Activated naive CD4-positive, alpha-beta T cell treated with anti-CD3 and anti-CD28 coated beads for 36 hours (primary cell): ENCODE measurements at regions not wholly inside any gene's neighbourhood (a gene's known extent, or its start where the extent isn't known, plus 50 kb on each side); places are given as distances from the start of the nearest gene placed in this dataset.
"Not testable (repeated sequence)": the region's sequence is repeated elsewhere in the genome, so short reads cannot be mapped to it uniquely, and the experiment has no call there.

Experiments
- CTCF ChIA-PET: fragments of 350-600 bp; sonication (Branson Sonifier 250); formaldehyde crosslinking; loops from one replicate; lab custom pipeline; 2021; ENCODE audit warnings: antibody characterized with exemption; lab: Charles Lee
- DNase-seq: peaks from one replicate; pipeline ENCODE4 v3.0.0-alpha.2; 2020
- H3K27ac Mint-ChIP-seq: one replicate; pipeline ENCODE4 v1.8.0; 2021; ENCODE audit warnings: mild to moderate bottlenecking, mixed read lengths
- H3K27me3 Mint-ChIP-seq: one replicate; pipeline ENCODE4 v1.8.0; 2021; ENCODE audit warnings: low read depth, mixed read lengths
- H3K36me3 Mint-ChIP-seq: one replicate; pipeline ENCODE4 v1.8.0; 2021; ENCODE audit warnings: low read depth, mixed read lengths
- H3K4me1 Mint-ChIP-seq: one replicate; pipeline ENCODE4 v1.8.0; 2021; ENCODE audit warnings: low read depth, mixed read lengths
- H3K4me3 Mint-ChIP-seq: one replicate; pipeline ENCODE4 v1.8.0; 2021; ENCODE audit warnings: mild to moderate bottlenecking, moderate library complexity, mixed read lengths
- H3K9me3 Mint-ChIP-seq: one replicate; pipeline ENCODE4 v1.8.0; 2021; ENCODE audit warnings: mixed read lengths
- intact Hi-C: fragments of 100-400 bp; cut with micrococcal nuclease; formaldehyde crosslinking; loops from one replicate; pipeline ENCODE4 v1.15.1; 2023

DNA sequence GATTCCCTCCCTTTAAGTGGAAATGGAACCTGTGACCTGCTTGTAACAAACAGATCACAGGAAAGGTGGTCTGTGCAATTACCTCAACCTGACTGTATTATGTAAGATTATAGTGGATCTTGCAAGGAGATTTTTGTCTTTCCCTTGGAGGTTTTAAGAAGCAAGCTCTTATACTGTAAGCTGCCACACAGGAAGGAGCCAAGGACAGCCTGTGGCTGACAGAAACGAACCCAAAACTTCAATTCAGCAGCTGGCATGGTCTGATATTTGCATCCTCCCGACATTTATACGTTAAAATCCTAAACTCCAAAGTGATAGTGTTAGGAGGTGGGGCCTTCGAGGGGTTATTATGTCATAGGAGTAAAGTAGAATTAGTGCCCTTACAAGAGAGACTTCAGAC, 711.8 kb upstream of the CTNND2 start:
- Mint-ChIP-seq H3K9me3 (peaks cover 15% of the 10 kb centered on the region), H3K27ac (no peak overlapping the region), H3K4me3 (no peak overlapping the region), H3K36me3 (no peaks in the 10 kb centered on the region), H3K27me3 (no peaks in the 10 kb centered on the region), H3K4me1 (no peaks in the 10 kb centered on the region)
- intact Hi-C loops: no loop called here
- CTCF ChIA-PET: no interaction called here
- no peak for DNase-seq

DNA sequence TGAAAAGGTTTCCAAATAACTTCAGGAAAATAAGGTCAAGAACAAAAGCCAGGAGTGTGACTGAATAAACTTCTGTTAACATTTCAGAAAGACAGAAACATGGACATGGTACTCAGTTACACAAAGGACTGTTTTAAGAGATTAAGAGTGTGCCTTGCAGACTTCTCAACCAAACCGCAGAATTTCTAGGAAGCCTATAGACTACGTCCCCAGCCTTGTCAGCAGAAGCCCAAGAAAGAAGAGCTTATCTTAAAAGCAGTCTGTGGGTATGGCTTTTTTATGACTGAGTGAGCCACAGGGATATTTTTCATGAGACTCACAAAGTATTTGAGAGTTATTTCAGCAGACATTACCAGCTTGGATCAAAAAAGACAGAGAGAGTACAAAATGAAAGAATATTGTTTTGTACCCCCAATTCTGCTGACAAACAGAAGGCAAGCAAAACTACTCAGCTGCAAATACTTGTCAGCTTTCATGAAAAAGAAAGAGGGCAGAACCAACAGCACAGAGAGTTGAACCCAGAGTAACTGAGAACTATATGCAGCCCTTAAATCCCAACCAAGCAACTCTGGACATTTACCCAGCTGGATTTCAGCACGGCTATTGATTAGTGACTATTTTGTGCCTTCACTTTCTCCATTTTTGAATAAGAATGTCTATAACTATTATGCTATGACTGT, 711.0 kb upstream of the CTNND2 start:
- no peaks in the 10 kb centered on the region for H3K4me1 Mint-ChIP-seq
- no peak overlapping the region for H3K4me3 Mint-ChIP-seq
- no peak overlapping the region for H3K27ac Mint-ChIP-seq
- intact Hi-C loops: no loop called here
- no peaks in the 10 kb centered on the region for H3K36me3 Mint-ChIP-seq
- no peaks in the 10 kb centered on the region for H3K27me3 Mint-ChIP-seq
- no peak for DNase-seq
- H3K9me3 Mint-ChIP-seq: peaks cover 18% of the 10 kb centered on the region
- CTCF ChIA-PET: no interaction called here

DNA sequence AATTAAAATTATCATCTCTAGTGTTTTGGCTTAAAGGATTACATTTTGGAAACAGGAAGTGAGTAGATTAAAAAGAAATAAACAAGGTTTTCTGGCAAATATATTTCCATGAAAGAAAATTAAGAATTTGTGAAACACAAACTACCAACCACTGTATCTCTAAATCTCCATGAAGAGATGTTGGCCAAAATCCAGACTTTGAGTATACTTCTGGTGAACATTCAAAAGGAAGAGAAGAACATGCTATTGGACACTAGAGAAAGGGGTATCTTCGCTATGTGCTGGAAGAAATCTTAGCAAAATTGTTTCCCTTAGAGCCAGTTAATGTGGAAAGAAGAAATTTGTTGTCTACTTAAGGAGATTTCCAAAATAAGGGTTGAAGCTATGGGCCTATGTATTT, 710.4 kb upstream of the CTNND2 start:
- CTCF ChIA-PET: no interaction called here
- no peaks in the 10 kb centered on the region for H3K27me3 Mint-ChIP-seq
- no peaks in the 10 kb centered on the region for H3K4me1 Mint-ChIP-seq
- peaks cover 21% of the 10 kb centered on the region for H3K9me3 Mint-ChIP-seq
- H3K4me3 Mint-ChIP-seq: no peak overlapping the region
- H3K36me3 Mint-ChIP-seq: no peaks in the 10 kb centered on the region
- no peak for DNase-seq
- no peak overlapping the region for H3K27ac Mint-ChIP-seq
- intact Hi-C loops: no loop called here

DNA sequence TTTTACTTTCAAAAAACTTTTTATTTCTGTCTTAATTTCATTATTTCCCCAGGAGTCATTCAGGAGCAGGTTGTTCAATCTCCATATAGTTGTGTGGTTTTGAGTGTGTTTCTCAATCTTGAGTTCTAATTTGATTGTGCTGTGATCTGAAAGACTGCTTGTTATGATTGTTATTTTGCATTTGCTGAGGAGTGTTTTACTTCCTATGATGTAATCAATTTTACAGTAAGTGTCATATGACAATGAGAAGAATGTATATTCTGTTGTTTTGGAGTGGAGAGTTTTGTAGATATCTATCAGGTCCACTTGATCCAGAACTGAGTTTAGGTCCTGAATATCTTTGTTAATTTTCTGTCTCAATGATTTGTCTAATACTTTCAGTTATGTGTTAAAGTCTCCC, 706.9 kb upstream of the CTNND2 start:
- Mint-ChIP-seq H3K27me3 (no peaks in the 10 kb centered on the region), H3K27ac (no peak overlapping the region), H3K4me3 (no peak overlapping the region), H3K36me3 (no peaks in the 10 kb centered on the region), H3K4me1 (no peaks in the 10 kb centered on the region), H3K9me3 (peaks cover 16% of the 10 kb centered on the region)
- CTCF ChIA-PET: no interaction called here
- DNase-seq: no peak
- intact Hi-C loops: no loop called here

DNA sequence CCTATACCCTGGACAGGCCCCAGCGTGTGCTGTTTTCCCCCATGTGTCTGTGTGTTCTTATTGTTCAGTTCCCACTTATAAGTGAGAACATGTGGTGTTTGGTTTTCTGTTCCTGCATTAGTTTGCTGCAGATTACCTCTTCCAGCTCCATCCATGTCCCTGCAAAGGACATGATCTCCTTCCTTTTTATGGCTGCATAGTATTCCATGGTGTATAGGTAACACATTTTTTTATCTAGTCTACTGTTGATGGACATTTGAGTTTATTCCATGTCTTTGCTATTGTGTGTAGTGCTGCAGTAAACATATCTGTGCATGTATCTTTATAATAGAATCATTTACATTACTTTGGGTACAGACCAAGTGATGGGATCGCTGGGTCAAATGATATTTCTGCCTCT, 703.6 kb upstream of the CTNND2 start:
- H3K27ac Mint-ChIP-seq, CTCF ChIA-PET, H3K27me3 Mint-ChIP-seq, intact Hi-C loops, H3K4me1 Mint-ChIP-seq, DNase-seq, H3K4me3 Mint-ChIP-seq, H3K36me3 Mint-ChIP-seq: not testable (repeated sequence)
- H3K9me3 Mint-ChIP-seq: peaks cover 22% of the 10 kb centered on the region

DNA sequence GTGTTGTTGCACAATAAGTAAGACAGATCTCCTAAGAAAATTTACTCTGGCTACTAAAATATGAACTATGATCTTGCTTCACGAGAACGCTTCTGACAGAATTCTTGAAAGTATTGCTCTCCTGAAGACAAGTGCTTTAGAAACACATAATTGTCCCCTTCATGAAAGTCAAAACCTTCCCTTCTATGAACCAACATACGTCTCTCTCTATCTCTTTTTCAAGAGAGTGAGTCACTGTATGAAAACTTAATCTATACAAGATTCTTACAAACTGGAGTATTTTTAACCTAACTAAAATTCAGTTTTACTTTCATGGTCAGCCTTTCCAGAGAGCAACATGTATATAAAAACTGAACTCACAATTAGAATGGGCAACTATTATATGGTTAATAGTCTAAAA, 688.0 kb upstream of the CTNND2 start:
- H3K27ac Mint-ChIP-seq: no peak overlapping the region
- intact Hi-C loops: no loop called here
- DNase-seq: no peak
- CTCF ChIA-PET: no interaction called here
- peaks cover 2% of the 10 kb centered on the region for H3K9me3 Mint-ChIP-seq
- no peaks in the 10 kb centered on the region for H3K36me3 Mint-ChIP-seq
- H3K27me3 Mint-ChIP-seq: no peaks in the 10 kb centered on the region
- H3K4me1 Mint-ChIP-seq: no peaks in the 10 kb centered on the region
- no peak overlapping the region for H3K4me3 Mint-ChIP-seq

DNA sequence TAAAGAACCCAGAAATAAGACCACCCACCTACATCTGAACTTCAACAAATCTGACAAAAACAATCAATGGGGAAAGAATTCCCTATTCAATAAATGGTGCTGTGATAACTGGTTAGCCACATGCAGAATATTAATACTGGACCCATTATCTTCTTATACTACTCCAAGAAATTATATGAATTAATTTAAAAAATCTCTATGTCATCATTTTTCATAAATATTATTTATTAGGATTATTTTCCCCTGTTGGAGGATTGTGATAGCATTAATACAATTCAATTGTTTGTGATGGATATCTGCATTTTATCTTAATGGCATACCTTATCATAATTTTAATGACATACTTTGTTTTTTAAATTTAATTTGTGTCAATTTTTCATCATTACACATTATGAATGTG, 682.2 kb upstream of the CTNND2 start:
- no peak for DNase-seq
- no peaks in the 10 kb centered on the region for H3K27me3 Mint-ChIP-seq
- no peaks in the 10 kb centered on the region for H3K36me3 Mint-ChIP-seq
- CTCF ChIA-PET: no interaction called here
- no peaks in the 10 kb centered on the region for H3K4me1 Mint-ChIP-seq
- H3K27ac Mint-ChIP-seq: no peak overlapping the region
- H3K9me3 Mint-ChIP-seq: peaks cover 4% of the 10 kb centered on the region
- intact Hi-C loops: no loop called here
- H3K4me3 Mint-ChIP-seq: no peak overlapping the region

DNA sequence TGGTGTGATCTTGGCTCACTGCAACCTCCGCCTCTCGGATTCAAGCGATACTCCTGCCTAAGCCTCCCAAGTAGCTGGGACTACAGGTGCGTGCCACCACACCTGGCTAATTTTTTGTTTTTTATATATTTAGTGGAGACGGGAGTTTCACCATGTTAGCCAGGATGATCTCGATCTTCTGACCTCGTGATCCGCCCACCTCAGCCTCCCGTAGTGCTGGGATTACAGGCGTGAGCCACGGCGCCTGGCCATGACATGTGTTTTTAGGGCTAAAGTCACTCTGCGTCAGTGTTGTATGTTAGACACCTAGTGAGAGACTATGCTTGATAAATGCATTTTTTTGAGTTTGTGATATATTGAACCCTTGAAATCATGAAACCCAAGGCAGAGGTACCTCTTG, 674.6 kb upstream of the CTNND2 start:
- intact Hi-C loops: not testable (repeated sequence)

DNA sequence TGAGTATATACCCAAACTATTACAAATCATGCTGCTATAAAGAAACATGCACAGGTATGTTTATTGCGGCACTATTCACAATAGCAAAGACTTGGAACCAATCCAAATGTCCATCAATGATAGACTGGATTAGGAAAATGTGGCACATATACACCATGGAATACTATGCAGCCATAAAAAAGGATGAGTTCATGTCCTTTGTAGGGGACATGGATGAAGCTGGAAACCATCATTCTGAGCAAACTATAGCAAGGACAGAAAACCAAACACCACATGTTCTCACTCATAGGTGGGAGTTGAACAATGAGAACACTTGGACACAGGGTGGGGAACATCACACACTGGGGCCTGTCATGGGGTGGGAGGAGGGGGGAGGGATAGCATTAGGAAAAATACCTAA, 672.7 kb upstream of the CTNND2 start:
- H3K27me3 Mint-ChIP-seq, H3K27ac Mint-ChIP-seq, intact Hi-C loops, CTCF ChIA-PET, H3K9me3 Mint-ChIP-seq, DNase-seq, H3K4me1 Mint-ChIP-seq, H3K4me3 Mint-ChIP-seq, H3K36me3 Mint-ChIP-seq: not testable (repeated sequence)

More for the DNA sequence above, 674.6 kb upstream of the CTNND2 start:
- H3K27me3 Mint-ChIP-seq, H3K4me1 Mint-ChIP-seq, H3K27ac Mint-ChIP-seq, H3K36me3 Mint-ChIP-seq, DNase-seq, CTCF ChIA-PET, H3K9me3 Mint-ChIP-seq, H3K4me3 Mint-ChIP-seq: not testable (repeated sequence)

DNA sequence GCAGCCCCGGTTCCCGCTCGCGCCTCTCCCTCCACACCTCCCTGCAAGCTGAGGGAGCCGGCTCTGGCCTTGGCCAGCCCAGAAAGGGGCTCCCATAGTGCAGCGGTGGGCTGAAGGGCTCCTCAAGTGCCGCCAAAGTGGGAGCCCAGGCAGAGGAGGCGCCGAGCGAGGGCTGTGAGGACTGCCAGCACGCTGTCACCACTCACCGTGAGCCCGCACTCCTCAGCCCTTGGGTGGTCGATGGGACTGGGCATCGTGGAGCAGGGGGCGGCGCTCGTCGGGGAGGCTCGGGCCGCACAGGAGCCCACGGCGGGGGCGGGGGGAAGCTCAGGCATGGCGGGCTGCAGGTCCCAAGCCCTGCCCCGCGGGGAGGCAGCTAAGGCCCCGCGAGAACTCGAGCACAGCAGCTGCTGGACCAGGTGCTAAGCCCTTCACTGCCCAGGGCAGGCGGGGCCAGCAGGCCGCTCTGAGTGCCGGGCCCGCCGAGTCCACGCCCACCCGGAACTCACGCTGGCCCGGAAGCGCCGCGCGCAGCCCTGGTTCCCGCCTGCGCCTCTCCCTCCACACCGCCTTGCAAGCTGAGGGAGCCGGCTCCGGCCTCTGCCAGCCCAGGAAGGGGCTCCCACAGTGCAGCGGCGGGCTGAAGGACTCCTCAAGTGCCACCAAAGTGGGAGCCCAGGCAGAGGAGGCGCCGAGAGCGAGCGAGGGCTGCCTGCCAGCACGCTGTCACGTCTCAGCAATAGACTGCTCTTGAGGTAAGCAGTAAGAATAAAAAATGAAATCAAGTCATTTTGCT, 670.2 kb upstream of the CTNND2 start:
- CTCF ChIA-PET, intact Hi-C loops, DNase-seq, H3K4me3 Mint-ChIP-seq, H3K9me3 Mint-ChIP-seq, H3K27ac Mint-ChIP-seq, H3K4me1 Mint-ChIP-seq, H3K27me3 Mint-ChIP-seq, H3K36me3 Mint-ChIP-seq: not testable (repeated sequence)

DNA sequence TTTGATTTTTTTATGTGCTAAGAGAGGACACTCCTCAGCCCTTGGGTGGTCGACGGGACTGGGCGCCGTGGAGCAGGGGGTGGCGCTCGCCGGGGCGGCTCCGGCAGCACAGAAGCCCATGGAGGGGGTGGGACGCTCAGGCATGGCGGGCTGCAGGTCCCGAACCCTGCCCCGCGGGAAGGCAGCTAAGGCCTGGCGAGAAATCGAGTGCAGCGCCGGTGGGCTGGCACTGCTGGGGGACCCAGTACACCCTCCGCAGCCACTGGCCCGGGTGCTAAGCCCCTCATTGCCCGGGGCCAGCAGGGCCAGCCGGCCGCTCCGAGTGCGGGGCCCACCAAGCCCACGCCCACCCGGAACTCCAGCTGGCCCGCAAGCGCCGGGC, 669.7 kb upstream of the CTNND2 start:
- H3K9me3 Mint-ChIP-seq, H3K27me3 Mint-ChIP-seq, CTCF ChIA-PET, DNase-seq, H3K27ac Mint-ChIP-seq, H3K4me3 Mint-ChIP-seq, H3K4me1 Mint-ChIP-seq, H3K36me3 Mint-ChIP-seq, intact Hi-C loops: not testable (repeated sequence)

DNA sequence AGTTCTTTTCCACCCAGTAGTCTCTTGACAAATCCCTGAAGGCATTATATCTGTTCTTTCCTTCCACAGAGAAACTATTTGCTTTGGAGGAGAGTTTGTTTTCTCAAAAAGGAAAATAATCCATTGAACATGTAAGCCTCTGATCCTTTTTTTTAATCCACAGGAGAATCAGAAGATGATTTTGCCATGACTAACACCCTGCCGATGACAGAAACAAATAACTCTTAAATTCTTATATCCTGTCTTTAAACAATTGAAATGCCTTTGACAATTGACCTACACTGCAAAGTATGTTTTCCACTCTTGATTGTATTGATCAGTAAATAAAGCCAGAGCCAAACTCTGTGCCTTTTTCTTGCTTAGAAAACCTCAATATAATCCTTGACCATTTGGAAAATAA, 666.4 kb upstream of the CTNND2 start:
- Mint-ChIP-seq H3K36me3 (no peaks in the 10 kb centered on the region), H3K27me3 (no peaks in the 10 kb centered on the region), H3K4me1 (no peaks in the 10 kb centered on the region), H3K9me3 (no peaks in the 10 kb centered on the region), H3K4me3 (no peak overlapping the region), H3K27ac (no peak overlapping the region)
- intact Hi-C loops: no loop called here
- CTCF ChIA-PET: no interaction called here
- DNase-seq: no peak

DNA sequence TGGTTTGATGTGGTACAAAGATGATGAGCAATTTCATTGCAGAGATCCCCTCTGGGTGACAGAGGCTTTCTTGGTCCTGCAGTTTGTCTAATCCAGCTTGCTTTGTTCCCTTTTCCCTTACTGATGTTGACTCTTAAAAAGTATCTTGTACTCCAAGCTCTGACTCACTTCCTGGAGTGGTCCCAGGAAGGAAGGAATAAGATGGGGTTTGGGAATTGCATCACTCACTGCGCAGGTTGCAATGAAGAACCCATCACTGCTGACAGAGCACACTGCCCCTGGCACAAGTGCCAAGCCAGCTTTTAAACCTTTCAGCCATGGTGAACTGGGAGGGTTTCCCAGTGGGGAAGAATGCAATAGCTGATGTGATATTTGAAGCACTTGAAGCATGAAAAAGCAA, 662.2 kb upstream of the CTNND2 start:
- intact Hi-C loops: no loop called here
- no peak overlapping the region for H3K4me3 Mint-ChIP-seq

More for the DNA sequence above, 662.2 kb upstream of the CTNND2 start:
- H3K27ac Mint-ChIP-seq: no peak overlapping the region
- no peaks in the 10 kb centered on the region for H3K4me1 Mint-ChIP-seq
- H3K9me3 Mint-ChIP-seq: peaks cover 3% of the 10 kb centered on the region
- no peak for DNase-seq
- H3K36me3 Mint-ChIP-seq: no peaks in the 10 kb centered on the region
- CTCF ChIA-PET: no interaction called here
- no peaks in the 10 kb centered on the region for H3K27me3 Mint-ChIP-seq
